ENCODE measurements at regions not wholly inside any gene's neighbourhood (a gene's known extent, or its start where the extent isn't known, plus 50 kb on each side); places are given as distances from the start of the nearest gene placed in this dataset.

- TF ChIP-seq CTCF (IDR thresholded peaks at IDR 0.05) (peak in 1 of 5 experiments; percentile 8), EP300 (IDR thresholded peaks at IDR 0.05; ENCODE audit: low read depth) (no peak), POLR2A (IDR thresholded peaks at IDR 0.05) (no peak)
Observed at GRCh38 chr14:22047115-22047514, 373.5 kb upstream of the OR4E1 start.
